HepG2 (cell line): ENCODE measurements at regions not wholly inside any gene's neighbourhood (a gene's known extent, or its start where the extent isn't known, plus 50 kb on each side); places are given as distances from the start of the nearest gene placed in this dataset.

Experiments used
- ATAC-seq: fragments of 200-7000 bp; cut with Tn5 transposase; 3 replicates; pipeline ENCODE4 v1.9.1; 2020; ENCODE audit warnings: mild to moderate bottlenecking, moderate library complexity
- BruUV-seq: library from RNA; stranded (reverse); fragments of 400-500 nt; replicated peaks from 2 replicates; lab custom pipeline; 2021; lab: Mats Ljungman, UMichigan
- CTCF ChIA-PET: fragments of 300-600 bp; formaldehyde crosslinking; extraction: SDS; loops from one replicate; lab custom pipeline; 2021; ENCODE audit warnings: low total read pairs, inconsistent platforms, low intra/inter-chr PET ratio; lab: Yijun Ruan, JAX
- POLR2A ChIA-PET: fragments of 350-600 bp; sonication (Branson Sonifier 250); formaldehyde crosslinking; loops from one replicate; lab custom pipeline; 2020; ENCODE audit warnings: antibody characterized with exemption, inconsistent platforms; lab: Yijun Ruan, JAX
- DNase-seq: peaks from one replicate; pipeline ENCODE4 v3.0.0-alpha.2; 2015; ENCODE audit warnings: low spot score
- FAIRE-seq: peaks from 3 replicates; lab custom pipeline; 2011; peaks lifted over from hg19 to GRCh38; lab: Jason Lieb, UNC
- H2AFZ ChIP-seq: one replicate; pipeline ENCODE4 v1.6.1; 2011; ENCODE audit warnings: low read length, inconsistent platforms
- H3K27ac ChIP-seq: fragments of 300-600 bp; 3 replicates; pipeline ENCODE4 v1.8.0; 2011; ENCODE audit warnings: mixed run types, mild to moderate bottlenecking, mixed read lengths, low read length, inconsistent platforms; ENCODE audit not compliant: insufficient read depth; ENCODE audit errors: extremely low read length
- H3K27me3 ChIP-seq, 2 experiments: fragments of 200-600 bp in 1 of 2; 2 replicates in 1 of 2; 3 replicates in 1 of 2; pipeline versions ENCODE4 v1.6.0 to v1.8.0; 2011; ENCODE audit warnings: low read length in 2 of 2, mild to moderate bottlenecking in 2 of 2, moderate library complexity in 2 of 2, inconsistent platforms in 1 of 2; ENCODE audit not compliant: insufficient read depth in 2 of 2, control insufficient read depth in 1 of 2
- H3K36me3 ChIP-seq, 2 experiments: fragments of 200-600 bp in 1 of 2; replicated peaks in 1 of 2; 2 replicates in 1 of 2; 3 replicates in 1 of 2; pipeline versions ENCODE4 v1.5.1 to v1.8.0; 2011; ENCODE audit warnings: low read length in 2 of 2, inconsistent platforms in 1 of 2; ENCODE audit not compliant: insufficient read depth in 2 of 2, control insufficient read depth in 1 of 2
- H3K4me1 ChIP-seq: 2 replicates; pipeline ENCODE4 v1.5.1; 2012; ENCODE audit warnings: low read length, inconsistent platforms; ENCODE audit not compliant: insufficient read depth
- H3K4me2 ChIP-seq: 2 replicates; pipeline ENCODE4 v1.6.0; 2011; ENCODE audit warnings: low read depth, low read length, inconsistent platforms
- H3K4me3 ChIP-seq, 3 experiments: fragments of 200-600 bp in 1 of 3; sonication (generic), shearing (Covaris generic) in 1 of 3; replicated peaks in 1 of 3; 2 replicates each; pipeline ENCODE4 v1.5.1; 2011 to 2016; ENCODE audit warnings: low read length in 3 of 3, inconsistent platforms in 2 of 3, low read depth in 2 of 3, mild to moderate bottlenecking in 2 of 3, control low read depth in 1 of 3, mixed read lengths in 1 of 3; ENCODE audit not compliant: insufficient read depth in 1 of 3
- H3K79me2 ChIP-seq: one replicate; pipeline ENCODE4 v1.6.1; 2011; ENCODE audit warnings: low read length, inconsistent platforms; ENCODE audit not compliant: insufficient read depth
- H3K9ac ChIP-seq: 2 replicates; pipeline ENCODE4 v1.6.0; 2011; ENCODE audit warnings: mild to moderate bottlenecking, low read depth, low read length, inconsistent platforms; ENCODE audit not compliant: insufficient read depth
- H3K9me3 ChIP-seq: 2 replicates; pipeline ENCODE4 v1.5.1; 2012; ENCODE audit warnings: mild to moderate bottlenecking, low read length
- H4K20me1 ChIP-seq: 2 replicates; pipeline ENCODE4 v1.6.0; 2011; ENCODE audit warnings: inconsistent platforms, mild to moderate bottlenecking, low read length, moderate library complexity; ENCODE audit not compliant: insufficient read depth
- ATF4 ChIP-seq, 2 experiments: fragments of 450-650 bp in 1 of 2; sonication (generic) in 1 of 2; formaldehyde crosslinking; IDR thresholded peaks; 2 replicates each; pipeline versions ENCODE4 v1.5.0 to v1.8.0; 2020 to 2022; ENCODE audit warnings: mild to moderate bottlenecking in 1 of 2, missing genetic modification reagents in 1 of 2
- FOXM1 ChIP-seq: sonication (generic); formaldehyde crosslinking; IDR thresholded peaks from 2 replicates; pipeline ENCODE4 v1.5.0; 2020; ENCODE audit warnings: missing genetic modification reagents
- HNRNPL ChIP-seq: fragments of 200-400 bp; formaldehyde crosslinking; IDR thresholded peaks from 2 replicates; pipeline ENCODE4 v1.6.1; 2017; ENCODE audit warnings: mild to moderate bottlenecking, low read depth, low read length
- NFE2 ChIP-seq: sonication (generic); formaldehyde crosslinking; IDR thresholded peaks from 2 replicates; pipeline ENCODE4 v1.4.0; 2020; ENCODE audit warnings: missing genetic modification reagents
- PCBP2 ChIP-seq: fragments of 200-400 bp; formaldehyde crosslinking; optimal IDR thresholded peaks from 2 replicates; pipeline ENCODE3; 2018; ENCODE audit warnings: low read length, low read depth; ENCODE audit not compliant: poor library complexity, severe bottlenecking
- TFDP1 ChIP-seq: IDR thresholded peaks from 2 replicates; pipeline ENCODE4 v1.6.1; 2016; ENCODE audit warnings: missing compliant biosample characterization, missing genetic modification reagents, borderline replicate concordance
- ZBTB33 ChIP-seq: sonication (generic); formaldehyde crosslinking; IDR thresholded peaks from 2 replicates; pipeline ENCODE4 v1.4.0; 2020; ENCODE audit warnings: missing genetic modification reagents
- ZBTB4 ChIP-seq: sonication (generic); formaldehyde crosslinking; IDR thresholded peaks from 2 replicates; pipeline ENCODE4 v1.4.0; 2020; ENCODE audit warnings: missing genetic modification reagents, mild to moderate bottlenecking, borderline replicate concordance
- ZNF777 ChIP-seq: sonication (generic); formaldehyde crosslinking; IDR thresholded peaks from 2 replicates; pipeline ENCODE4 v1.4.0; 2020; ENCODE audit warnings: missing genetic modification reagents
- ZNF790 ChIP-seq: sonication (generic); formaldehyde crosslinking; IDR thresholded peaks from 2 replicates; pipeline ENCODE4 v1.8.0; 2022; ENCODE audit warnings: missing genetic modification reagents, mild to moderate bottlenecking, borderline replicate concordance
- WGBS: methylation state at CpG from one replicate; pipeline ENCODE4 v1.1.6; 2017; ENCODE audit warnings: low lambda C conversion rate; 5-methylcytosine and 5-hydroxymethylcytosine counted together
- in situ Hi-C: cut with HindIII; loops from 2 replicates; pipeline ENCODE4 v1.10.0; 2017; ENCODE audit warnings: low pct_unique_long_range_greater_than_20kb; ENCODE audit not compliant: extremely low pct_ligation_motif_present
- intact Hi-C: fragments of 100-400 bp; cut with micrococcal nuclease; formaldehyde crosslinking; loops from one replicate; pipeline ENCODE4 v1.10.0; 2022; ENCODE audit not compliant: unreplicated experiment

DNA sequence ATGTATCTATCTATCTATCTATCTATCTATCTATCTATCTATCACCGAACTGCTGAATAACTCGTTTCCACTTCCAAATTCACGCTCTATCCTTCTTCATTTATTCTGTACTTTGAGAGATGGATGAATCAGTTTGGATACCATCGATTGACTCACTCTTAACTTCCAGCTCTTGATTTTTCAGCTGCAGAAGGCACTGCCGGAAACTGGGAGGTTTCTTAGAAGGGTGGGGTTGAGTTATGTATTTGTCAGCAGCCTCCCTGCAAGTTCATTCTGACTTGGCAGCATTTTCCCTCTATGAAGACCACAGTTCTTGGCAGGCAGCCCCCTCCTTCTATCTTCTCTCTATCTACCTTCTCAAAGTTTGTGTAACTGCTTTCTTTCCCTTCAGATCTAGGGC lies 112.0 kb upstream of the MAGEB18 start:
- Histone ChIP-seq H3K4me1 (no peaks in the 10 kb centered on the region), H3K4me2 (no peak overlapping the region), H3K27me3 (no peaks in the 10 kb centered on the region), H3K36me3 (no peaks in the 10 kb centered on the region), H3K9me3 (no peaks in the 10 kb centered on the region), H3K27ac (no peak overlapping the region), H2AFZ (no peak overlapping the region), H3K9ac (no peak overlapping the region), H3K4me3 (no peak overlapping the region), H3K79me2 (no peaks in the 10 kb centered on the region), H4K20me1 (no peaks in the 10 kb centered on the region)
- no peak for DNase-seq
- BruUV-seq = no TSS peak
- CTCF ChIA-PET = no interaction called here
- intact Hi-C loops (no loop called here), in situ Hi-C loops (no loop called here)
- ATAC-seq = no peak
- no peak for TF ChIP-seq ATF4 (CRISPR knock-in tag; IDR thresholded peaks at IDR 0.05)
- no peak for TF ChIP-seq ZNF777 (CRISPR knock-in tag)
- TF ChIP-seq FOXM1 (CRISPR knock-in tag) = no peak
- TF ChIP-seq ZBTB33 = no peak
- TF ChIP-seq HNRNPL = no peak
- TF ChIP-seq ZBTB4 (CRISPR knock-in tag) = no peak
- TF ChIP-seq NFE2 (CRISPR knock-in tag) = no peak
- no peak for TF ChIP-seq ZNF790 (CRISPR knock-in tag)
- no peak for TF ChIP-seq PCBP2
- no peak for TF ChIP-seq TFDP1
- 0% methylated on average over 4 of the region's 5 CpGs for WGBS
- no peak for FAIRE-seq
- POLR2A ChIA-PET = no interaction called here
